Fibroblast of skin of left biceps (primary cell): ENCODE measurements at regions not wholly inside any gene's neighbourhood (a gene's known extent, or its start where the extent isn't known, plus 50 kb on each side); places are given as distances from the start of the nearest gene placed in this dataset.
"Not testable (repeated sequence)": the region's sequence is repeated elsewhere in the genome, so short reads cannot be mapped to it uniquely, and the experiment has no call there.

Source experiments
- DNase-seq, 2 experiments: peaks; one replicate each; pipeline ENCODE4 v3.0.0-alpha.2; 2013; ENCODE audit warnings: low read depth in 2 of 2

GRCh38 chr1:10939654-10940450 is 72.6 kb upstream of the TARDBP start:
- DNase-seq, result no peak

GRCh38 chr1:10940451-10940804 is 72.0 kb upstream of the TARDBP start:
- DNase-seq, result no peak

GRCh38 chr1:10940838-10941237 is 71.6 kb upstream of the TARDBP start:
- DNase-seq, result no peak

- no peak for DNase-seq
These were observed 70.4 kb upstream of the TARDBP start for GRCh38 chr1:10941891-10942541.

- no peak for DNase-seq
These were observed 69.9 kb upstream of the TARDBP start for GRCh38 chr1:10942542-10942912.

GRCh38 chr1:10943041-10943440 is 69.4 kb upstream of the TARDBP start:
- DNase-seq, result no peak

- no peak for DNase-seq
These were observed 68.3 kb upstream of the TARDBP start for GRCh38 chr1:10943991-10944730.

- no peak for DNase-seq
These were observed 66.4 kb upstream of the TARDBP start for GRCh38 chr1:10945991-10946509.

- DNase-seq, result no peak
These were observed 65.3 kb upstream of the TARDBP start for GRCh38 chr1:10947181-10947580.

- DNase-seq, result no peak
These were observed 64.6 kb upstream of the TARDBP start for GRCh38 chr1:10947691-10948462.

GRCh38 chr1:10948463-10948775 is 64.0 kb upstream of the TARDBP start:
- no peak for DNase-seq

- DNase-seq, result no peak
These were observed 61.9 kb upstream of the TARDBP start for GRCh38 chr1:10950316-10951172.

GRCh38 chr1:10951298-10951697 is 61.2 kb upstream of the TARDBP start:
- not testable (repeated sequence) for DNase-seq

GRCh38 chr1:10951961-10952360 is 60.5 kb upstream of the TARDBP start:
- no peak for DNase-seq

- DNase-seq, result no peak
These were observed 58.8 kb upstream of the TARDBP start for GRCh38 chr1:10953505-10954193.

GRCh38 chr1:10957133-10957532 is 55.3 kb upstream of the TARDBP start:
- DNase-seq, result no peak

- no peak for DNase-seq
These were observed 53.8 kb upstream of the TARDBP start for GRCh38 chr1:10958614-10959013.

- DNase-seq, result no peak
These were observed 51.8 kb upstream of the TARDBP start for GRCh38 chr1:10960411-10961299.

GRCh38 chr1:10961300-10961833 is 51.1 kb upstream of the TARDBP start:
- DNase-seq, result no peak
